HepG2 (cell line): ENCODE measurements at regions not wholly inside any gene's neighbourhood (a gene's known extent, or its start where the extent isn't known, plus 50 kb on each side); places are given as distances from the start of the nearest gene placed in this dataset.

Experiments used
- ATAC-seq: fragments of 200-7000 bp; cut with Tn5 transposase; 3 replicates; pipeline ENCODE4 v1.9.1; 2020; ENCODE audit warnings: mild to moderate bottlenecking, moderate library complexity
- BruUV-seq: library from RNA; stranded (reverse); fragments of 400-500 nt; replicated peaks from 2 replicates; lab custom pipeline; 2021; lab: Mats Ljungman, UMichigan
- CTCF ChIA-PET: fragments of 300-600 bp; formaldehyde crosslinking; extraction: SDS; loops from one replicate; lab custom pipeline; 2021; ENCODE audit warnings: low total read pairs, inconsistent platforms, low intra/inter-chr PET ratio; lab: Yijun Ruan, JAX
- POLR2A ChIA-PET: fragments of 350-600 bp; sonication (Branson Sonifier 250); formaldehyde crosslinking; loops from one replicate; lab custom pipeline; 2020; ENCODE audit warnings: antibody characterized with exemption, inconsistent platforms; lab: Yijun Ruan, JAX
- DNase-seq: peaks from one replicate; pipeline ENCODE4 v3.0.0-alpha.2; 2015; ENCODE audit warnings: low spot score
- FAIRE-seq: peaks from 3 replicates; lab custom pipeline; 2011; peaks lifted over from hg19 to GRCh38; lab: Jason Lieb, UNC
- H2AFZ ChIP-seq: one replicate; pipeline ENCODE4 v1.6.1; 2011; ENCODE audit warnings: low read length, inconsistent platforms
- H3K27ac ChIP-seq: fragments of 300-600 bp; 3 replicates; pipeline ENCODE4 v1.8.0; 2011; ENCODE audit warnings: mixed run types, mild to moderate bottlenecking, mixed read lengths, low read length, inconsistent platforms; ENCODE audit not compliant: insufficient read depth; ENCODE audit errors: extremely low read length
- H3K27me3 ChIP-seq, 2 experiments: fragments of 200-600 bp in 1 of 2; 2 replicates in 1 of 2; 3 replicates in 1 of 2; pipeline versions ENCODE4 v1.6.0 to v1.8.0; 2011; ENCODE audit warnings: low read length in 2 of 2, mild to moderate bottlenecking in 2 of 2, moderate library complexity in 2 of 2, inconsistent platforms in 1 of 2; ENCODE audit not compliant: insufficient read depth in 2 of 2, control insufficient read depth in 1 of 2
- H3K36me3 ChIP-seq, 2 experiments: fragments of 200-600 bp in 1 of 2; replicated peaks in 1 of 2; 2 replicates in 1 of 2; 3 replicates in 1 of 2; pipeline versions ENCODE4 v1.5.1 to v1.8.0; 2011; ENCODE audit warnings: low read length in 2 of 2, inconsistent platforms in 1 of 2; ENCODE audit not compliant: insufficient read depth in 2 of 2, control insufficient read depth in 1 of 2
- H3K4me1 ChIP-seq: 2 replicates; pipeline ENCODE4 v1.5.1; 2012; ENCODE audit warnings: low read length, inconsistent platforms; ENCODE audit not compliant: insufficient read depth
- H3K4me2 ChIP-seq: 2 replicates; pipeline ENCODE4 v1.6.0; 2011; ENCODE audit warnings: low read depth, low read length, inconsistent platforms
- H3K4me3 ChIP-seq, 3 experiments: fragments of 200-600 bp in 1 of 3; sonication (generic), shearing (Covaris generic) in 1 of 3; replicated peaks in 1 of 3; 2 replicates each; pipeline ENCODE4 v1.5.1; 2011 to 2016; ENCODE audit warnings: low read length in 3 of 3, inconsistent platforms in 2 of 3, low read depth in 2 of 3, mild to moderate bottlenecking in 2 of 3, control low read depth in 1 of 3, mixed read lengths in 1 of 3; ENCODE audit not compliant: insufficient read depth in 1 of 3
- H3K79me2 ChIP-seq: one replicate; pipeline ENCODE4 v1.6.1; 2011; ENCODE audit warnings: low read length, inconsistent platforms; ENCODE audit not compliant: insufficient read depth
- H3K9ac ChIP-seq: 2 replicates; pipeline ENCODE4 v1.6.0; 2011; ENCODE audit warnings: mild to moderate bottlenecking, low read depth, low read length, inconsistent platforms; ENCODE audit not compliant: insufficient read depth
- H3K9me3 ChIP-seq: 2 replicates; pipeline ENCODE4 v1.5.1; 2012; ENCODE audit warnings: mild to moderate bottlenecking, low read length
- H4K20me1 ChIP-seq: 2 replicates; pipeline ENCODE4 v1.6.0; 2011; ENCODE audit warnings: inconsistent platforms, mild to moderate bottlenecking, low read length, moderate library complexity; ENCODE audit not compliant: insufficient read depth
- ETV5 ChIP-seq: IDR thresholded peaks from 2 replicates; pipeline ENCODE4 v1.6.1; 2018; ENCODE audit warnings: missing biosample characterization, missing genetic modification reagents, inconsistent platforms, borderline replicate concordance
- IRX3 ChIP-seq: sonication (generic); formaldehyde crosslinking; IDR thresholded peaks from 2 replicates; pipeline ENCODE4 v1.8.1; 2023; ENCODE audit warnings: mild to moderate bottlenecking, low read depth, missing genetic modification reagents, borderline replicate concordance
- MAFG ChIP-seq: sonication (generic); formaldehyde crosslinking; IDR thresholded peaks from 2 replicates; pipeline ENCODE4 v1.5.1; 2020; ENCODE audit warnings: mild to moderate bottlenecking, missing genetic modification reagents
- PHF21A ChIP-seq: sonication (generic); formaldehyde crosslinking; IDR thresholded peaks from 2 replicates; pipeline ENCODE4 v1.5.0; 2020; ENCODE audit warnings: mild to moderate bottlenecking, missing genetic modification reagents
- POGZ ChIP-seq: sonication (generic); formaldehyde crosslinking; IDR thresholded peaks from 2 replicates; pipeline ENCODE4 v1.4.0; 2020; ENCODE audit warnings: mild to moderate bottlenecking, missing genetic modification reagents
- SOX6 ChIP-seq, 2 experiments: fragments of 450-650 bp in 1 of 2; sonication (generic) in 1 of 2; formaldehyde crosslinking in 1 of 2; IDR thresholded peaks; 2 replicates each; pipeline versions ENCODE4 v1.4.0 to v1.6.1; 2017 to 2020; ENCODE audit warnings: antibody characterized with exemption in 1 of 2, mild to moderate bottlenecking in 1 of 2, missing genetic modification reagents in 1 of 2
- TARDBP ChIP-seq: sonication (generic); formaldehyde crosslinking; IDR thresholded peaks from 2 replicates; pipeline ENCODE4 v1.8.0; 2022; ENCODE audit warnings: mild to moderate bottlenecking, missing genetic modification reagents
- ZNF143 ChIP-seq: sonication (generic); formaldehyde crosslinking; IDR thresholded peaks from 2 replicates; pipeline ENCODE4 v1.4.0; 2020; ENCODE audit warnings: missing genetic modification reagents
- ZNF607 ChIP-seq: sonication (generic); formaldehyde crosslinking; IDR thresholded peaks from 2 replicates; pipeline ENCODE4 v1.5.1; 2020; ENCODE audit warnings: missing genetic modification reagents, mild to moderate bottlenecking, borderline replicate concordance
- WGBS: methylation state at CpG from one replicate; pipeline ENCODE4 v1.1.6; 2017; ENCODE audit warnings: low lambda C conversion rate; 5-methylcytosine and 5-hydroxymethylcytosine counted together
- in situ Hi-C: cut with HindIII; loops from 2 replicates; pipeline ENCODE4 v1.10.0; 2017; ENCODE audit warnings: low pct_unique_long_range_greater_than_20kb; ENCODE audit not compliant: extremely low pct_ligation_motif_present
- intact Hi-C: fragments of 100-400 bp; cut with micrococcal nuclease; formaldehyde crosslinking; loops from one replicate; pipeline ENCODE4 v1.10.0; 2022; ENCODE audit not compliant: unreplicated experiment
- TF ChIP-seq, protein P1 (sequence below): sonication (generic); formaldehyde crosslinking; IDR thresholded peaks from 2 replicates; pipeline ENCODE4; 2020; ENCODE audit warnings: missing genetic modification reagents, mild to moderate bottlenecking, borderline replicate concordance

DNA sequence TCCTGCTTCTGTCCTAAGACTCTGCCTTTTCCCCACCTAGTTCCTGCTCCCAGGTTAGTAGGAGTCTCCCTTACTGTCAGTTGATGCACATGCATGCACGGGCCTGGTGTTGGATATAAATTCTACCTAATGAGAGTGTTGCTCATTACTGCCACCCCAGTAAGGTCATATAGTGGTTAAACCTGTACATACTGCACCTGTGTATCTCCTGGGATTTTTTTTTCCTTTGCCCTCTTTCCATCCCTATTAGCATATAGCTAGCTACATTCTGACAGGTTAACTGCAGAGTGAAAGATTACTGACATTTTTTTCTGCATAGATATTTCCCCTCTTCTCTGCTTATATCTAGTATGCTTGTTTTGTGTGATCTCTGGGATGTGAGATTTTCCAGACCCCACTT, 201.5 kb upstream of the PIRT start:
- no peaks in the 10 kb centered on the region for H3K36me3 ChIP-seq
- no peak overlapping the region for H3K27ac ChIP-seq
- ChIA-PET CTCF (no interaction called here), POLR2A (no interaction called here)
- no peaks in the 10 kb centered on the region for H3K27me3 ChIP-seq
- no peak overlapping the region for H3K9ac ChIP-seq
- no TSS peak for BruUV-seq
- 0 out of 2 replicates have a peak, but pooled peaks cover 16% of the 10 kb centered on the region for H3K9me3 ChIP-seq
- no peaks in the 10 kb centered on the region for H3K79me2 ChIP-seq
- 0% methylated on average over 1 of the region's 1 CpG for WGBS
- no peaks in the 10 kb centered on the region for H3K4me1 ChIP-seq
- no peak for ATAC-seq
- intact Hi-C loops: no loop called here
- DNase-seq: no peak
- in situ Hi-C loops: no loop called here
- no peak for FAIRE-seq
- H3K4me2 ChIP-seq: no peak overlapping the region
- TF ChIP-seq ZNF143 (CRISPR knock-in tag) (no peak), ETV5 (CRISPR knock-in tag) (no peak), IRX3 (no peak), SOX6 (IDR thresholded peaks at IDR 0.05) (no peak), SOX6 (CRISPR knock-in tag; IDR thresholded peaks at IDR 0.05) (no peak), MAFG (CRISPR knock-in tag) (no peak), TARDBP (CRISPR knock-in tag) (no peak), PHF21A (CRISPR knock-in tag) (no peak), ZNF607 (CRISPR knock-in tag) (no peak), POGZ (CRISPR knock-in tag) (no peak)
- TF ChIP-seq, protein P1, sequence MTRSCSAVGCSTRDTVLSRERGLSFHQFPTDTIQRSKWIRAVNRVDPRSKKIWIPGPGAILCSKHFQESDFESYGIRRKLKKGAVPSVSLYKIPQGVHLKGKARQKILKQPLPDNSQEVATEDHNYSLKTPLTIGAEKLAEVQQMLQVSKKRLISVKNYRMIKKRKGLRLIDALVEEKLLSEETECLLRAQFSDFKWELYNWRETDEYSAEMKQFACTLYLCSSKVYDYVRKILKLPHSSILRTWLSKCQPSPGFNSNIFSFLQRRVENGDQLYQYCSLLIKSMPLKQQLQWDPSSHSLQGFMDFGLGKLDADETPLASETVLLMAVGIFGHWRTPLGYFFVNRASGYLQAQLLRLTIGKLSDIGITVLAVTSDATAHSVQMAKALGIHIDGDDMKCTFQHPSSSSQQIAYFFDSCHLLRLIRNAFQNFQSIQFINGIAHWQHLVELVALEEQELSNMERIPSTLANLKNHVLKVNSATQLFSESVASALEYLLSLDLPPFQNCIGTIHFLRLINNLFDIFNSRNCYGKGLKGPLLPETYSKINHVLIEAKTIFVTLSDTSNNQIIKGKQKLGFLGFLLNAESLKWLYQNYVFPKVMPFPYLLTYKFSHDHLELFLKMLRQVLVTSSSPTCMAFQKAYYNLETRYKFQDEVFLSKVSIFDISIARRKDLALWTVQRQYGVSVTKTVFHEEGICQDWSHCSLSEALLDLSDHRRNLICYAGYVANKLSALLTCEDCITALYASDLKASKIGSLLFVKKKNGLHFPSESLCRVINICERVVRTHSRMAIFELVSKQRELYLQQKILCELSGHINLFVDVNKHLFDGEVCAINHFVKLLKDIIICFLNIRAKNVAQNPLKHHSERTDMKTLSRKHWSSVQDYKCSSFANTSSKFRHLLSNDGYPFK (CRISPR knock-in tag): no peak
- H2AFZ ChIP-seq: no peak overlapping the region
- H3K4me3 ChIP-seq: no peak overlapping the region
- H4K20me1 ChIP-seq: no peaks in the 10 kb centered on the region
